ENCODE measurements at regions not wholly inside any gene's neighbourhood (a gene's known extent, or its start where the extent isn't known, plus 50 kb on each side); places are given as distances from the start of the nearest gene placed in this dataset.

GRCh38 chr20:7378864-7379605 lies 561.2 kb downstream of the HAO1 start:
- FAIRE-seq (no peak), DNase-seq (ENCODE audit: insufficient read length, low spot score) (no peak)

GRCh38 chr20:7379621-7380220 lies 560.5 kb downstream of the HAO1 start:
- FAIRE-seq (no peak), DNase-seq (ENCODE audit: insufficient read length, low spot score) (no peak)

- no peak for DNase-seq (ENCODE audit: insufficient read length, low spot score)
- FAIRE-seq: no peak
These were observed 557.0 kb downstream of the HAO1 start for GRCh38 chr20:7383216-7383615.

- DNase-seq (ENCODE audit: insufficient read length, low spot score): no peak
- no peak for FAIRE-seq
These were observed 552.5 kb downstream of the HAO1 start for GRCh38 chr20:7387638-7388193.

- DNase-seq (ENCODE audit: insufficient read length, low spot score): no peak
These were observed 551.0 kb downstream of the HAO1 start for GRCh38 chr20:7389216-7389615.

GRCh38 chr20:7392542-7393206 lies 547.6 kb downstream of the HAO1 start:
- FAIRE-seq (no peak), DNase-seq (ENCODE audit: insufficient read length, low spot score) (no peak)

More at GRCh38 chr20:7389216-7389615, 551.0 kb downstream of the HAO1 start:
- no peak for FAIRE-seq

GRCh38 chr20:7399114-7399513 lies 541.1 kb downstream of the HAO1 start:
- no peak for FAIRE-seq
- no peak for DNase-seq (ENCODE audit: insufficient read length, low spot score)

- no peak for FAIRE-seq
- DNase-seq (ENCODE audit: insufficient read length, low spot score): no peak
These were observed 540.7 kb downstream of the HAO1 start for GRCh38 chr20:7399575-7399974.

GRCh38 chr20:7406671-7407070 lies 533.6 kb downstream of the HAO1 start:
- no peak for FAIRE-seq
- DNase-seq (ENCODE audit: insufficient read length, low spot score): no peak

GRCh38 chr20:7410150-7410549 lies 530.1 kb downstream of the HAO1 start:
- FAIRE-seq (no peak), DNase-seq (ENCODE audit: insufficient read length, low spot score) (no peak)

GRCh38 chr20:7411075-7411474 lies 529.2 kb downstream of the HAO1 start:
- FAIRE-seq (no peak), DNase-seq (ENCODE audit: insufficient read length, low spot score) (no peak)

GRCh38 chr20:7415427-7415826 lies 524.8 kb downstream of the HAO1 start:
- FAIRE-seq (no peak), DNase-seq (ENCODE audit: insufficient read length, low spot score) (no peak)

- DNase-seq (ENCODE audit: insufficient read length, low spot score) (no peak), FAIRE-seq (no peak)
These were observed 523.9 kb downstream of the HAO1 start for GRCh38 chr20:7416382-7416781.

GRCh38 chr20:7420345-7420744 lies 519.9 kb downstream of the HAO1 start:
- no peak for DNase-seq (ENCODE audit: insufficient read length, low spot score)

GRCh38 chr20:7426890-7427496 lies 513.3 kb downstream of the HAO1 start:
- FAIRE-seq (no peak), DNase-seq (ENCODE audit: insufficient read length, low spot score) (no peak)

More at GRCh38 chr20:7420345-7420744, 519.9 kb downstream of the HAO1 start:
- no peak for FAIRE-seq

GRCh38 chr20:7428946-7429345 lies 511.3 kb downstream of the HAO1 start:
- DNase-seq (ENCODE audit: insufficient read length, low spot score) (no peak), FAIRE-seq (no peak)

GRCh38 chr20:7432612-7433011 lies 507.6 kb downstream of the HAO1 start:
- peak; percentile 95 for FAIRE-seq
- no peak for DNase-seq (ENCODE audit: insufficient read length, low spot score)

- DNase-seq (ENCODE audit: insufficient read length, low spot score): no peak
- no peak for FAIRE-seq
These were observed 502.9 kb downstream of the HAO1 start for GRCh38 chr20:7437311-7437710.

- no peak for DNase-seq (ENCODE audit: insufficient read length, low spot score)
- no peak for FAIRE-seq
These were observed 491.0 kb downstream of the HAO1 start for GRCh38 chr20:7449269-7449668.

GRCh38 chr20:7452890-7453289 lies 487.4 kb downstream of the HAO1 start:
- FAIRE-seq (no peak), DNase-seq (ENCODE audit: insufficient read length, low spot score) (no peak)

GRCh38 chr20:7454047-7454446 lies 486.2 kb downstream of the HAO1 start:
- FAIRE-seq: no peak

More at GRCh38 chr20:7454047-7454446, 486.2 kb downstream of the HAO1 start:
- no peak for DNase-seq (ENCODE audit: insufficient read length, low spot score)

All from HTR-8/SVneo (cell line).